Subcutaneous abdominal adipose tissue (tissue), 5 donors: ENCODE measurements at regions not wholly inside any gene's neighbourhood (a gene's known extent, or its start where the extent isn't known, plus 50 kb on each side); places are given as distances from the start of the nearest gene placed in this dataset.
"Not testable (repeated sequence)": the region's sequence is repeated elsewhere in the genome, so short reads cannot be mapped to it uniquely, and the experiment has no call there.

Experiments
- H3K27ac ChIP-seq: one replicate; pipeline ENCODE4 v1.7.0; 2013; ENCODE audit warnings: low read depth, mild to moderate bottlenecking, inconsistent platforms, low read length, moderate library complexity
- H3K27me3 ChIP-seq, 5 donors: one replicate each; pipeline ENCODE4 v1.7.0; 2013; ENCODE audit warnings: low read length in 5 of 5, inconsistent platforms in 1 of 5; ENCODE audit not compliant: control insufficient read depth in 5 of 5, insufficient read depth in 4 of 5
- H3K36me3 ChIP-seq, 5 donors: one replicate each; pipeline ENCODE4 v1.7.0; 2013; ENCODE audit warnings: low read length in 5 of 5; ENCODE audit not compliant: control insufficient read depth in 5 of 5, insufficient read depth in 5 of 5
- H3K4me1 ChIP-seq, 5 donors: one replicate each; pipeline ENCODE4 v1.7.0; 2013; ENCODE audit warnings: low read length in 5 of 5, mild to moderate bottlenecking in 3 of 5, moderate library complexity in 1 of 5; ENCODE audit not compliant: control insufficient read depth in 5 of 5, insufficient read depth in 5 of 5
- H3K4me3 ChIP-seq, 5 donors: one replicate each; pipeline ENCODE4 v1.7.0; 2013; ENCODE audit warnings: low read length in 5 of 5, low read depth in 1 of 5
- H3K9ac ChIP-seq, 5 donors: one replicate each; pipeline ENCODE4 v1.7.0; 2013; ENCODE audit warnings: low read length in 5 of 5, mild to moderate bottlenecking in 4 of 5, moderate library complexity in 3 of 5
- H3K9me3 ChIP-seq, 5 donors: one replicate each; pipeline ENCODE4 v1.7.0; 2013; ENCODE audit warnings: low read length in 5 of 5; ENCODE audit not compliant: control insufficient read depth in 5 of 5
- donor health status: healthy.
- donor health status: healthy.
- donor health status: healthy.
- donor health status: healthy.
- donor health status: healthy.

DNA sequence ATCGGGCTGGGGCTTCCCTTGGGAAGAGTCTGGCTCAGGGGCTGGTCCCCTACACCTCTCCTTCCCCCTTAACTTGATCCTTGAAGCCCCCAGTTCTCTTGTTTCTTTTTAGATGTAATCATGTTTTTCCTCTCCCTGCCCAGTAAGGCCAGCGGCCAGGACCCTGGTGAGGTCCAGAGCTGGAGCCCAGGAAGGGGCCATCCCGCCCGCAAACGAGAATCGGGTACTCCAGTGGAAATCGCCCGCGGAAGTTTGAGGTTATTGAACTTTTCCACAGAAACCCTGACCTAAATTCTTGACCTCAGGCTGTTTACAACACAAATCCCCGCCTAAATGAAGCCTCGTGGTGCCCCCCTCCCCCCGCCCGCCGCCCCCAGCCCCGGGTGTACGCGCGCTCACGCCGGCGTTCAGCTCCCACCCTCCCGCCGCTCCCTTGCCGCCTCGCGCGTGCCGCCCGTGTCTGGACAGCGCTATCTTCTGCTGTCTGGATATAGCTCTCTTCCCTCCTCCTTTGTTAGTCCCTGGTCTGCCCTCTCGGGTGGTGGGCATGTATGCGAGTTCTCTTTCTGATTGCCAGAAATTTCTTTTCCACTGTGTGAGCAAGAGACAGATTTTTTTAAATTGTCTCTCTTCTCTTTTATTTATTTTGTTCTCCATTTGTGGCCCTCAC is 165.9 kb upstream of the CACNA1E start:
- no peak overlapping the region for H3K9ac ChIP-seq
- no peaks in the 10 kb centered on the region for H3K9me3 ChIP-seq
- H3K4me1 ChIP-seq: peaks cover 0 to 14% (median 0%) of the 10 kb centered on the region in 5 donors
- H3K36me3 ChIP-seq: no peaks in the 10 kb centered on the region
- no peak overlapping the region for H3K4me3 ChIP-seq
- peaks cover 37 to 62% (median 58%) of the 10 kb centered on the region in 5 donors for H3K27me3 ChIP-seq
- H3K27ac ChIP-seq: no peak overlapping the region

DNA sequence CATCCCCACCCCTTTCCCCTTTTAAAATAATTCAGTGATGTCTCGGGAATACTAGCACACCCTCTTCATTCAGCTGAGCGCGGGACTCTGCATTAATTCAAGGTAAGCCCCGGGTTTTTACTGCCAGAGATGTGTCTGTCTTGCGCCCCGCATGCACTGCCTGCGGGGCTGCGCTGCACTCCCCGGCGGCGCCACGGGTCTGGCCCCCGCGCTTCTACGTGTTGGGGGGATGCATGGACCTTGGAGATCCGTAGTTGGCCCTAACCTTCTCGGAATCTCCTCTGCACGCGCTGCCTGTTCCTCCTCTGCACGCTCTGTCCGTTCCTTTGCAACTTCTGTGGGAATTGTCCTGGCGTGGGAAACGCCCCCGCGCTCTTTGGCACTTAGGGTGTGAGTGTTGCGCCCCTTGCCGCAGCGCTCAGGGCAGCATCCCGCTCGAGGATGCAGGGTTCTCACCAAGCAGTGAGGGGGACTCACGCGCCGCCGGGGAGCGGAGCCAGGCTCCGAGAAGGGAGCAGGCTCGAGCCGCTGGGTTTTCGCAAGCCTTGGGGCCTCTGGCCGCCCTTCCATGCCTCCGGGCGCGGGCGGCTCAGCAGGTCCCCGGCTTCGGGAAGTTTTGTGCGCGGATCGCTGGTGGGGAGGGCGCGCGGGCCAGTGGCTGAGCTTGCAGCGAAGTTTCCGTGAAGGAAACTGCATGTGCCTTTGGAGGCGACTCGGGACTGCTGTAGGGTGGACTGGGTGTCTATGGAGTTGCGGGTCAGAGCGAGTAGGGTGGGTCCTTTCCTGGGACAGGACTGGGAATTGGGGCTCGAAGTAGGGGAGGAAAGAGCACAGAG is 165.1 kb upstream of the CACNA1E start:
- H3K27me3 ChIP-seq: peaks cover 37 to 60% (median 53%) of the 10 kb centered on the region in 5 donors
- H3K27ac ChIP-seq: no peak overlapping the region
- H3K4me1 ChIP-seq: peaks cover 0 to 14% (median 0%) of the 10 kb centered on the region in 5 donors
- H3K36me3 ChIP-seq: no peaks in the 10 kb centered on the region
- H3K9ac ChIP-seq: no peak overlapping the region
- H3K4me3 ChIP-seq: no peak overlapping the region
- H3K9me3 ChIP-seq: no peaks in the 10 kb centered on the region

DNA sequence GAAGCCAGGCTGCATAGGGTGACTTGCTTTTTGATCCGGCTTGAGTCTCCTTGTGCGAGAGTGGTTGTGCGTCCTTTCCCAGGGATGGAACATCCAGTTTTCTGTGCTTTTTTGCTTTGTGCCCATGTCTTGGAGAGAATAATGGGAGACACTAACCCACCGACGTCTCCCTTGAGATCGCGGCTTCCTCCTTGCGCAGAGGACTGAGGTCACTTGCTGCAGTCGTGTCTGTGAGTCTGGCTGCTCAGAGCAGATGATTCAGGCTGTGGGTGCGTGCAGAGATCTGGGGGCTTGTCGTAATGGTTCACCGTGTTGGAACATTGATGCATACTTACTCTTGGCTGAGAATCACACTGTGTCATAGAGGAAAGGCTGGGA is 164.5 kb upstream of the CACNA1E start:
- Histone ChIP-seq H3K9me3 (no peaks in the 10 kb centered on the region), H3K9ac (no peak overlapping the region), H3K36me3 (no peaks in the 10 kb centered on the region), H3K27me3 (peaks cover 33 to 55% (median 52%) of the 10 kb centered on the region in 5 donors), H3K27ac (no peak overlapping the region), H3K4me3 (no peak overlapping the region), H3K4me1 (peaks cover 0 to 14% (median 0%) of the 10 kb centered on the region in 5 donors)

DNA sequence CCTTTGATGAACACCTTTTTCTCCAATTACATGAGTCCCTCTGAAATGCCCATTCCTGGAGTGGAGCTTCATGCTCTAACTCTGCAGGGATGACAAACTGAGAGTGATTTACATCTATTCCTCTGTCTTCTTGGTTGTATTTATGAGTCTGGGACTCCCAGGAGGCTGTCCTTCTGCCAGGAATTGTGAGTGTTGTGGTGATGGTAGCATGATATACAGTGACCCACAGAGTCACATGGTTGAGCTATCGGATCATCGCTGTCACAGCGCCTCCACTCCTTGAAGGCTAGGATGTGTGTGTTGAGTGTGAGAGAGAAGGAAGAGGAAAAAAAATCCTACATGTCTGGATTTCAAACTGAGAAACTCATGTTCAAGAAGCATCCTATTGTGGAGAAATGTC is 163.4 kb upstream of the CACNA1E start:
- no peak overlapping the region for H3K4me3 ChIP-seq
- no peak overlapping the region for H3K27ac ChIP-seq
- peaks cover 0 to 14% (median 0%) of the 10 kb centered on the region in 5 donors for H3K4me1 ChIP-seq
- no peaks in the 10 kb centered on the region for H3K9me3 ChIP-seq
- H3K9ac ChIP-seq: no peak overlapping the region
- H3K36me3 ChIP-seq: no peaks in the 10 kb centered on the region
- peaks cover 32 to 50% (median 45%) of the 10 kb centered on the region in 5 donors for H3K27me3 ChIP-seq

DNA sequence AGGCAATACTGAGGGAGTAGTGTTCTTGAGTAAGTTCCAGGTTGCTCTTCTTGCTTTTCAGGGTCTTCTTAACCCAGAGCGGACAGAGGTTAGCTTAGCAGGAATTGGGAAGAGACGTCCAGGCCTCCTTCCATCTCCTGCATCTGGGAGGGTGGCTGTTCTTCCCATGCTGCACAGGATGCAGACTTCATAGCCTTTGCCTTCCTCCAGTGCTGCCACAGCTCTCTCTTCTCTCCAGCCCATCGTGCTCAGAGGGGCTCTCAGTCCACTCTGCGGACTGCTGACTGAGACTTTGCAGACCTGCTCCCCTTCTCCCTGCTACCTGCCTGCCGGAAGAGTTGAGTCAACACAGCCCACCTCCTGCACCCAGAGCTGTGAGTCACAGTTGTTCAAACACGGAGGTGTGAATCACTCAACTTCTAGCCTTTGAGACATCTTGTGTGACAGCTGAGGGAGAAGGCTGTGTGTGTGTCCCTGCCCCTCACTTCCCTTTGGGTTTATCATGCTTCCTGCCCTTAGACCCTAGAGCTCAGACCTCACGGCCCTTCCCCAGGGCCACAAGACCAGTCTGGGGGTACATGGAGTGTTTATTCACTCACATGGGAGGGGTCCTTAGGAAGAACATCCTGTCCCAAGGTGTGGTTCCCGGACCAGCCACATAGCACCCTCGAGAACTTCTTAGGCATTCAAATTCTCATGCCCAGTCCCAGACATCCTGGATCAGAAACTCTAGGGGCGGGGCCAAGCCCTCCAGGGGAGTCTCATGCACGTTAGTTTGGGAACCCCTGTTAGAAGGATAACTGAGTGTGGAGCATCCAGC is 158.3 kb upstream of the CACNA1E start:
- Histone ChIP-seq H3K9ac (no peak overlapping the region), H3K36me3 (no peaks in the 10 kb centered on the region), H3K27ac (no peak overlapping the region), H3K4me1 (no peaks in the 10 kb centered on the region), H3K9me3 (peaks cover 0 to 7% (median 0%) of the 10 kb centered on the region in 5 donors), H3K27me3 (peaks cover 5 to 11% (median 10%) of the 10 kb centered on the region in 5 donors), H3K4me3 (no peak overlapping the region)

DNA sequence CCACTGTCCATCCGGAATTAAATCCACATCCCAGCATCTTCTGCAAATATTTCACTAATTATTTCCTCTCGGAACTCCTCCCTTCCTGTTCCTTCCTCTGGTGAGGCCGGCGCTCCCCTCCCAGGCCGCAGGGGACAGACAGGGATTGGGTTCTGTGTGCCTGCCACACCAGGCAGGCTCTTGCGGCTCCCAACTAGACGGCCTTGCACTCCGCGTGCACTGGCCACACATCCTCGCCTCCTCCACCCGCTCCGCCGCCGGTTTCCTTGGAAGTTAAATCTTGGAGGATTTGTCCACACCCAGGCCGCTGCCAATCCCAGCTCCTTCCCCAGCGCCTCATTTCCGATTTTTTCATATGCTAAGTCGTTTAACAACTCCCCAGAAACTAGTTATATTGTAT is 157.6 kb upstream of the CACNA1E start:
- H3K4me3 ChIP-seq, H3K27ac ChIP-seq: not testable (repeated sequence)

DNA sequence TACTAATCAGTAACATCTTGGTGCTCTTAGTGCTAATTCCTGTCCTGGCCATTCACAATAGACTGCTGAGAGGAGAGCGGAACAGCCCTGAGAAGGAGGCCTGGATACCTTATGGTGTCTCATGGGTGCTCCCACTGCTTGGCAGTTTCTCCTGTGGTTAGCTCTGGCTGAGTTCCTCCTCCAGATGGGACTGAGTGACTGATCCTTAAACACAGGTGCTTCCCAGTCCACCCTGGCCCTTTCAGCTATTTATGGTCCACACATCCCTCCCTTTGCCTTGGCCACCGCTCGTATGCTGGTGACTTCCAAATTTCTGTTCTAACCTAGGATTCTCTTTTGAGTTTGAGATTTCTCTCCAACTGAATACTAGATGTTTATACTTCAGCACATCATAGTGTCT is 157.0 kb upstream of the CACNA1E start:
- Histone ChIP-seq H3K9ac (no peak overlapping the region), H3K36me3 (no peaks in the 10 kb centered on the region), H3K27ac (no peak overlapping the region), H3K4me1 (no peaks in the 10 kb centered on the region), H3K4me3 (no peak overlapping the region), H3K9me3 (peaks cover 0 to 7% (median 0%) of the 10 kb centered on the region in 5 donors), H3K27me3 (peaks cover 0 to 3% (median 0%) of the 10 kb centered on the region in 5 donors)

More for the DNA sequence above, 157.6 kb upstream of the CACNA1E start:
- not testable (repeated sequence) for H3K27me3 ChIP-seq, H3K4me1 ChIP-seq, H3K36me3 ChIP-seq, H3K9ac ChIP-seq, H3K9me3 ChIP-seq

DNA sequence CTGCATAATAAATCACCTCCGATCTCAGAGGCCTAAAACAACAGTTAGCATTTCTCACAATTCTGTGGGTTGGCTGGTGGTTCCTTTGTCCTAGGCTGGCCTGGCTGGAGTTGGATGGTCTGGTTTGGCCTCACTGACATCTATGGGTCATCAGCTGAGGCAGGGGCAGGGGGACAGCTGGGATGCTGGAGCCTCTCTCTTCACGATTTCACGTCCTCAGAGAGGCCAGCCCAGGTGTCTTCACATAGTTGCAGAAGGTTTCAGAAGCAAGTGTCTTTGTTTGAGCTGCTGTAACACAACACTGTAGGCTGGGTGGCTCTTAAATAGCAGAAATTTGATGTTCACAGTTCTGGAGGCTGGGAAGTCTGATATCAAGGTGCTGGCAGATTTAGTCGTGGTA is 155.5 kb upstream of the CACNA1E start:
- Histone ChIP-seq H3K27me3 (peaks cover 0 to 3% (median 0%) of the 10 kb centered on the region in 5 donors), H3K4me3 (no peak overlapping the region), H3K9ac (no peak overlapping the region), H3K27ac (no peak overlapping the region), H3K36me3 (no peaks in the 10 kb centered on the region), H3K9me3 (peaks cover 0 to 7% (median 0%) of the 10 kb centered on the region in 5 donors), H3K4me1 (no peaks in the 10 kb centered on the region)

DNA sequence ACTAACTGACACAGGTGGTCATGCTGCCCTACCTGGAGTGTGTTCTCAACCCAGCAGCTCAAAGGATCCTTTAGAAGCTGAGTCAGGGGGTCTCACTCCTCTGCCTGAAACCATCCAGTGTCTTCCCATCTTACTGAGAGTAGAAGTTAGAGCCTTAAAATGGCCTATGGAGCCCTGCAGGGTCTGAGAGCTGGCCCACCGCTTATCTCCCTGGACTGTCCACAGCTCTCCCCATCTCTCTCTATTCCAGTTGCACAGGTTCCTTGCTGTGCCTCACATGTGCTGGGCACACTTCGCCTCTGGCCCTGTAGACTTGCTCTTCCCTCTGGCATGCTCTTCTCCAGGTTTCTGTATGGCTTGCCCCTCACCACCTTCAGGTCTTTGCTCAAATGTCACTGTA is 148.6 kb upstream of the CACNA1E start:
- H3K4me3 ChIP-seq: no peak overlapping the region
- no peaks in the 10 kb centered on the region for H3K27me3 ChIP-seq
- no peaks in the 10 kb centered on the region for H3K4me1 ChIP-seq
- no peak overlapping the region for H3K27ac ChIP-seq
- H3K36me3 ChIP-seq: no peaks in the 10 kb centered on the region
- peaks cover 0 to 10% (median 3%) of the 10 kb centered on the region in 5 donors for H3K9me3 ChIP-seq
- no peak overlapping the region for H3K9ac ChIP-seq
